GM12878 (cell line): ENCODE measurements at regions not wholly inside any gene's neighbourhood (a gene's known extent, or its start where the extent isn't known, plus 50 kb on each side); places are given as distances from the start of the nearest gene placed in this dataset.

ENCODE experiments used
- ATAC-seq: fragments of 200-7000 bp; cut with Tn5 transposase; 3 replicates; pipeline ENCODE4 v1.9.1; 2020; ENCODE audit warnings: mild to moderate bottlenecking, moderate library complexity
- BruUV-seq: library from RNA; stranded (reverse); fragments of 400-500 nt; replicated peaks from 2 replicates; lab custom pipeline; 2021; lab: Mats Ljungman, UMichigan
- CTCF ChIA-PET: fragments of 300-600 bp; sonication (Branson Sonifier 250); formaldehyde crosslinking; extraction: SDS; loops from one replicate; lab custom pipeline; 2021; ENCODE audit warnings: inconsistent platforms; lab: Yijun Ruan, JAX
- POLR2A ChIA-PET: fragments of 350-600 bp; formaldehyde crosslinking; extraction: SDS; loops from one replicate; lab custom pipeline; 2021; ENCODE audit warnings: inconsistent platforms; lab: Charles Lee
- RAD21 ChIA-PET: fragments of 300-600 bp; sonication (Branson Sonifier 250); formaldehyde crosslinking; loops from one replicate; lab custom pipeline; 2023; ENCODE audit warnings: antibody characterized with exemption; ENCODE audit not compliant: unreplicated experiment; lab: Charles Lee
- SMC1A ChIA-PET: fragments of 300-600 bp; sonication (Branson Sonifier 250); formaldehyde crosslinking; loops from one replicate; lab custom pipeline; 2023; ENCODE audit not compliant: unreplicated experiment, uncharacterized antibody; lab: Charles Lee
- DNase-seq: peaks from one replicate; pipeline ENCODE4 v3.0.0-alpha.2; 2011; ENCODE audit warnings: low read depth, low spot score
- FAIRE-seq: peaks from 3 replicates; lab custom pipeline; 2011; peaks lifted over from hg19 to GRCh38; lab: Jason Lieb, UNC
- H2AFZ ChIP-seq: 2 replicates; pipeline ENCODE4 v1.6.0; 2011; ENCODE audit warnings: low read depth, low read length, control low read depth; ENCODE audit not compliant: control insufficient read depth
- H3K27ac ChIP-seq: 2 replicates; pipeline ENCODE4 v1.5.1; 2011; ENCODE audit warnings: control low read depth; ENCODE audit not compliant: control insufficient read depth, insufficient read depth
- H3K27me3 ChIP-seq, 2 experiments: replicated peaks in 1 of 2; 2 replicates each; pipeline versions ENCODE4 v1.6.0 to v1.6.1; 2011; ENCODE audit warnings: low read length in 1 of 2; ENCODE audit not compliant: control insufficient read depth in 2 of 2, insufficient read depth in 2 of 2
- H3K36me3 ChIP-seq, 2 experiments: 2 replicates each; pipeline ENCODE4 v1.5.1; 2011; ENCODE audit warnings: low read length in 1 of 2; ENCODE audit not compliant: control insufficient read depth in 2 of 2, insufficient read depth in 2 of 2
- H3K4me1 ChIP-seq: 2 replicates; pipeline ENCODE4 v1.6.1; 2011; ENCODE audit warnings: mild to moderate bottlenecking, low read length, moderate library complexity, mixed read lengths; ENCODE audit not compliant: control insufficient read depth, insufficient read depth
- H3K4me2 ChIP-seq: 2 replicates; pipeline ENCODE4 v1.6.0; 2011; ENCODE audit warnings: control low read depth; ENCODE audit not compliant: control insufficient read depth, insufficient read depth
- H3K4me3 ChIP-seq: fragments of 200-600 bp; sonication (generic); 2 replicates; pipeline ENCODE4 v1.5.1; 2016
- H3K79me2 ChIP-seq: 2 replicates; pipeline ENCODE4 v1.6.0; 2011; ENCODE audit warnings: low read length; ENCODE audit not compliant: control insufficient read depth, insufficient read depth
- H3K9ac ChIP-seq: 2 replicates; pipeline ENCODE4 v1.8.0; 2011; ENCODE audit warnings: low read length, control low read depth, mixed read lengths; ENCODE audit not compliant: control insufficient read depth, insufficient read depth
- H3K9me3 ChIP-seq: replicated peaks from 3 replicates; pipeline ENCODE4 v1.5.1; 2011; ENCODE audit warnings: mild to moderate bottlenecking, low read length; ENCODE audit not compliant: control insufficient read depth, insufficient read depth
- H4K20me1 ChIP-seq: 2 replicates; pipeline ENCODE4 v1.6.0; 2011; ENCODE audit not compliant: control insufficient read depth, insufficient read depth
- CBX3 ChIP-seq: fragments of 200-600 bp; sonication (generic); IDR thresholded peaks from 2 replicates; pipeline ENCODE4 v1.6.1; 2016; ENCODE audit warnings: low read depth, borderline replicate concordance
- CHD4 ChIP-seq: fragments of 200-600 bp; sonication (generic); IDR thresholded peaks from 2 replicates; pipeline ENCODE4 v1.6.1; 2016; ENCODE audit warnings: mild to moderate bottlenecking
- CREM ChIP-seq: IDR thresholded peaks from 2 replicates; pipeline ENCODE4 v1.6.1; 2014; ENCODE audit warnings: antibody characterized with exemption, low read depth
- FOXM1 ChIP-seq: IDR thresholded peaks from 2 replicates; pipeline ENCODE4 v1.6.1; 2012; ENCODE audit warnings: low read depth, mild to moderate bottlenecking, inconsistent platforms, low read length, moderate library complexity
- HDAC2 ChIP-seq: fragments of 200-600 bp; sonication (generic); IDR thresholded peaks from 2 replicates; pipeline ENCODE4 v1.6.1; 2017
- JUND ChIP-seq: IDR thresholded peaks from 2 replicates; pipeline ENCODE4 v1.6.1; 2012; ENCODE audit warnings: low read depth, mild to moderate bottlenecking, low read length, improper control_type of control experiment, moderate library complexity
- MTA2 ChIP-seq: fragments of 450-650 bp; IDR thresholded peaks from 2 replicates; pipeline ENCODE4 v1.6.1; 2016; ENCODE audit warnings: low read depth, mild to moderate bottlenecking, moderate library complexity
- MTA3 ChIP-seq: IDR thresholded peaks from 2 replicates; pipeline ENCODE4 v1.6.1; 2012; ENCODE audit warnings: low read length, inconsistent platforms, borderline replicate concordance
- PAX8 ChIP-seq: fragments of 450-650 bp; IDR thresholded peaks from 2 replicates; pipeline ENCODE4 v1.6.1; 2017; ENCODE audit warnings: mild to moderate bottlenecking, moderate library complexity
- RAD51 ChIP-seq: fragments of 450-650 bp; IDR thresholded peaks from 2 replicates; pipeline ENCODE4 v1.6.1; 2016; ENCODE audit warnings: moderate library complexity, mild to moderate bottlenecking, inconsistent platforms
- RB1 ChIP-seq: fragments of 450-650 bp; formaldehyde crosslinking; IDR thresholded peaks from 2 replicates; pipeline ENCODE4 v1.6.1; 2017; ENCODE audit warnings: mild to moderate bottlenecking, borderline replicate concordance
- SIX5 ChIP-seq: IDR thresholded peaks from 2 replicates; pipeline ENCODE4 v1.6.1; 2011; ENCODE audit warnings: mild to moderate bottlenecking, low read depth, low read length, moderate library complexity; ENCODE audit not compliant: severe bottlenecking
- TCF3 ChIP-seq: IDR thresholded peaks from 2 replicates; pipeline ENCODE4 v1.6.1; 2012; ENCODE audit warnings: low read depth, mild to moderate bottlenecking, low read length, borderline replicate concordance; ENCODE audit not compliant: insufficient read depth
- YY1 ChIP-seq: IDR thresholded peaks from 2 replicates; pipeline ENCODE4 v1.6.1; 2011; ENCODE audit warnings: low read depth, mild to moderate bottlenecking, low read length
- ZBED1 ChIP-seq: IDR thresholded peaks from 2 replicates; pipeline ENCODE4 v1.6.1; 2016; ENCODE audit warnings: borderline replicate concordance
- ZNF622 ChIP-seq: fragments of 450-650 bp; IDR thresholded peaks from 2 replicates; pipeline ENCODE4 v1.6.1; 2017; ENCODE audit warnings: mild to moderate bottlenecking, inconsistent platforms
- WGBS: methylation state at CpG from one replicate; pipeline ENCODE4 v1.1.6; 2016; ENCODE audit warnings: low lambda C conversion rate; ENCODE audit not compliant: insufficient replicate concordance, insufficient coverage; ENCODE audit errors: missing lambda C conversion rate; 5-methylcytosine and 5-hydroxymethylcytosine counted together
- in situ Hi-C: fragments of 300-500 bp; cut with MboI; formaldehyde crosslinking; loops from 9 replicates; pipeline ENCODE4 v1.14.3; 2018; ENCODE audit warnings: mixed read lengths
- intact Hi-C: fragments of 100-400 bp; cut with micrococcal nuclease; formaldehyde crosslinking; loops from one replicate; pipeline ENCODE4 v1.14.2; 2022; ENCODE audit not compliant: unreplicated experiment
- TF ChIP-seq, protein P1 (sequence below): IDR thresholded peaks from 2 replicates; pipeline ENCODE4 v1.6.1; 2011; ENCODE audit warnings: mild to moderate bottlenecking, low read depth, low read length, moderate library complexity; ENCODE audit not compliant: insufficient replicate concordance
- TF ChIP-seq, protein P2 (sequence below): fragments of 450-650 bp; IDR thresholded peaks from 2 replicates; pipeline ENCODE4 v1.6.1; 2017; ENCODE audit warnings: antibody characterized with exemption, mild to moderate bottlenecking, moderate library complexity

DNA sequence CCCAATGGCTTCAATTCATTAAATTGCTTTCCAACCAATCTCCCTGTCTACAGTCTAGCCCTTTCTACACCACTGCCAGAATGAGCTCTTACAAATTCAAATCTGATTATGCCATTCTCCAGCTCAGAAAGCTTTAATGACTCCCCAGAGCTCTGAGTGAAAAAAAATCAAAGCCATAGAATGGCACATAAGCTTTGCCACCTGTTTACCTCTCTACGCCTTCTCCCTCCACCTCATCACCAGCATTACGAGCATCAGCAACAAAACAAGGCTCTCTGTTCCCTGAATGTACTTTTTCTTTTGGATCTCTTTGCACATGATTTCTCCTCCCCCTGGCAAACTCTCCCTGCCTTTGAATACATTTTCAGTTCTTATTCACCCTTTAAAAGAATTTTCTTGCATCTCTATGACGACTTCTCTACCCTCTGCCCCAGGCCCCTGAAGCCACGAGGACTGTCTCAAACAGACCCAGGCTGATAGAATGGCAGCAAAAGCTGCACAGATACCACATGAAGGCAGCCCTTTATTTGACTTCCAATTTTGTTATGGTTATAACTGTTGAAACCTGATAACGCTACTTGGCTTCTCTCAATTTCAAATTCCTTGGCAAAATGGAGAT, 516.0 kb downstream of the PCDH7 start:
- POLR2A ChIA-PET, result no interaction called here
- no peak for FAIRE-seq
- no peak overlapping the region for H2AFZ ChIP-seq

More for the DNA sequence above, 516.0 kb downstream of the PCDH7 start:
- Histone ChIP-seq H3K9me3 (no peaks in the 10 kb centered on the region; the same call in 1 of the 3 replicates), H3K27ac (no peak overlapping the region), H3K4me2 (no peak overlapping the region), H3K36me3 (no peaks in the 10 kb centered on the region), H3K4me3 (no peak overlapping the region), H3K9ac (no peak overlapping the region), H3K79me2 (no peaks in the 10 kb centered on the region), H3K27me3 (no peaks in the 10 kb centered on the region), H3K4me1 (no peaks in the 10 kb centered on the region), H4K20me1 (no peaks in the 10 kb centered on the region)
- SMC1A ChIA-PET, result interaction anchor here (0.9 to 1.0 kb wide), 2 partner anchors 14 to 20 kb away, joined by 3 read pairs; no protein-coding TSS in a partner anchor
- intact Hi-C loops (no loop called here), in situ Hi-C loops (no loop called here)
- RAD21 ChIA-PET, result interaction anchor here (0.6 kb wide), 1 partner anchor 1494 kb away, joined by 3 read pairs; no protein-coding TSS in a partner anchor
- CTCF ChIA-PET, result interaction anchor here (0.7 kb wide), 1 partner anchor 520 kb away, joined by 3 read pairs; no protein-coding TSS in a partner anchor
- TF ChIP-seq CREM (no peak), ZNF622 (no peak), MTA2 (no peak), PAX8 (no peak), MTA3 (no peak), JUND (no peak), CBX3 (no peak), FOXM1 (no peak), ZBED1 (no peak), YY1 (no peak), RAD51 (no peak), RB1 (no peak), CHD4 (no peak), SIX5 (no peak), TCF3 (no peak), HDAC2 (no peak)
- TF ChIP-seq, protein P1, sequence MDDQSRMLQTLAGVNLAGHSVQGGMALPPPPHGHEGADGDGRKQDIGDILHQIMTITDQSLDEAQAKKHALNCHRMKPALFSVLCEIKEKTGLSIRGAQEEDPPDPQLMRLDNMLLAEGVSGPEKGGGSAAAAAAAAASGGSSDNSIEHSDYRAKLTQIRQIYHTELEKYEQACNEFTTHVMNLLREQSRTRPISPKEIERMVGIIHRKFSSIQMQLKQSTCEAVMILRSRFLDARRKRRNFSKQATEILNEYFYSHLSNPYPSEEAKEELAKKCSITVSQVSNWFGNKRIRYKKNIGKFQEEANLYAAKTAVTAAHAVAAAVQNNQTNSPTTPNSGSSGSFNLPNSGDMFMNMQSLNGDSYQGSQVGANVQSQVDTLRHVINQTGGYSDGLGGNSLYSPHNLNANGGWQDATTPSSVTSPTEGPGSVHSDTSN, result no peak
- TF ChIP-seq, protein P2, sequence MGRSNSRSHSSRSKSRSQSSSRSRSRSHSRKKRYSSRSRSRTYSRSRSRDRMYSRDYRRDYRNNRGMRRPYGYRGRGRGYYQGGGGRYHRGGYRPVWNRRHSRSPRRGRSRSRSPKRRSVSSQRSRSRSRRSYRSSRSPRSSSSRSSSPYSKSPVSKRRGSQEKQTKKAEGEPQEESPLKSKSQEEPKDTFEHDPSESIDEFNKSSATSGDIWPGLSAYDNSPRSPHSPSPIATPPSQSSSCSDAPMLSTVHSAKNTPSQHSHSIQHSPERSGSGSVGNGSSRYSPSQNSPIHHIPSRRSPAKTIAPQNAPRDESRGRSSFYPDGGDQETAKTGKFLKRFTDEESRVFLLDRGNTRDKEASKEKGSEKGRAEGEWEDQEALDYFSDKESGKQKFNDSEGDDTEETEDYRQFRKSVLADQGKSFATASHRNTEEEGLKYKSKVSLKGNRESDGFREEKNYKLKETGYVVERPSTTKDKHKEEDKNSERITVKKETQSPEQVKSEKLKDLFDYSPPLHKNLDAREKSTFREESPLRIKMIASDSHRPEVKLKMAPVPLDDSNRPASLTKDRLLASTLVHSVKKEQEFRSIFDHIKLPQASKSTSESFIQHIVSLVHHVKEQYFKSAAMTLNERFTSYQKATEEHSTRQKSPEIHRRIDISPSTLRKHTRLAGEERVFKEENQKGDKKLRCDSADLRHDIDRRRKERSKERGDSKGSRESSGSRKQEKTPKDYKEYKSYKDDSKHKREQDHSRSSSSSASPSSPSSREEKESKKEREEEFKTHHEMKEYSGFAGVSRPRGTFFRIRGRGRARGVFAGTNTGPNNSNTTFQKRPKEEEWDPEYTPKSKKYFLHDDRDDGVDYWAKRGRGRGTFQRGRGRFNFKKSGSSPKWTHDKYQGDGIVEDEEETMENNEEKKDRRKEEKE, result no peak
- no peak for DNase-seq
- WGBS, result 11% methylated on average over 5 of the region's 5 CpGs
- no TSS peak for BruUV-seq
- no peak for ATAC-seq
